ENCODE measurements at regions not wholly inside any gene's neighbourhood (a gene's known extent, or its start where the extent isn't known, plus 50 kb on each side); places are given as distances from the start of the nearest gene placed in this dataset.
"Not testable (repeated sequence)": the region's sequence is repeated elsewhere in the genome, so short reads cannot be mapped to it uniquely, and the experiment has no call there.

- DNase-seq (ENCODE audit: low read depth), result no peak
- no peak for TF ChIP-seq CTCF (IDR thresholded peaks at IDR 0.05; ENCODE audit: control insufficient read depth, insufficient read depth, low read depth, low read length, missing control alignments)
- H3K4me3 ChIP-seq (ENCODE audit: control insufficient read depth, low read depth, low read length), result no peak overlapping the region
Observed at GRCh38 chr5:116858705-116859333, 284.2 kb upstream of the SEMA6A start.

- not testable (repeated sequence) for H3K4me3 ChIP-seq (ENCODE audit: control insufficient read depth, low read depth, low read length); DNase-seq (ENCODE audit: low read depth)
Observed at GRCh38 chr5:116858020-116858419, 283.4 kb upstream of the SEMA6A start.

GRCh38 chr5:116856271-116856670 is 281.6 kb upstream of the SEMA6A start:
- no peak for DNase-seq (ENCODE audit: low read depth)
- no peak overlapping the region for H3K4me3 ChIP-seq (ENCODE audit: control insufficient read depth, low read depth, low read length)
- no peak for TF ChIP-seq CTCF (IDR thresholded peaks at IDR 0.05; ENCODE audit: control insufficient read depth, insufficient read depth, low read depth, low read length, missing control alignments)

GRCh38 chr5:116853992-116854391 is 279.4 kb upstream of the SEMA6A start:
- no peak for DNase-seq (ENCODE audit: low read depth)
- TF ChIP-seq CTCF (IDR thresholded peaks at IDR 0.05; ENCODE audit: control insufficient read depth, insufficient read depth, low read depth, low read length, missing control alignments), result no peak
- H3K4me3 ChIP-seq (ENCODE audit: control insufficient read depth, low read depth, low read length), result no peak overlapping the region

GRCh38 chr5:116848954-116849581 is 274.4 kb upstream of the SEMA6A start:
- TF ChIP-seq CTCF (IDR thresholded peaks at IDR 0.05; ENCODE audit: control insufficient read depth, insufficient read depth, low read depth, low read length, missing control alignments), result no peak
- DNase-seq (ENCODE audit: low read depth), result no peak
- no peak overlapping the region for H3K4me3 ChIP-seq (ENCODE audit: control insufficient read depth, low read depth, low read length)

- TF ChIP-seq CTCF (IDR thresholded peaks at IDR 0.05; ENCODE audit: control insufficient read depth, insufficient read depth, low read depth, low read length, missing control alignments), result no peak
- DNase-seq (ENCODE audit: low read depth), result no peak
- H3K4me3 ChIP-seq (ENCODE audit: control insufficient read depth, low read depth, low read length), result no peak overlapping the region
Observed at GRCh38 chr5:116847960-116848359, 273.3 kb upstream of the SEMA6A start.

GRCh38 chr5:116844015-116844414 is 269.4 kb upstream of the SEMA6A start:
- no peak for TF ChIP-seq CTCF (IDR thresholded peaks at IDR 0.05; ENCODE audit: control insufficient read depth, insufficient read depth, low read depth, low read length, missing control alignments)
- DNase-seq (ENCODE audit: low read depth), result no peak

More at GRCh38 chr5:116844015-116844414, 269.4 kb upstream of the SEMA6A start:
- no peak overlapping the region for H3K4me3 ChIP-seq (ENCODE audit: control insufficient read depth, low read depth, low read length)
